GM04503 (cell line): ENCODE measurements at regions not wholly inside any gene's neighbourhood (a gene's known extent, or its start where the extent isn't known, plus 50 kb on each side); places are given as distances from the start of the nearest gene placed in this dataset.

Source experiments
- DNase-seq: peaks from one replicate; pipeline ENCODE4 v3.0.0-alpha.2; 2012; ENCODE audit warnings: low read depth

DNA sequence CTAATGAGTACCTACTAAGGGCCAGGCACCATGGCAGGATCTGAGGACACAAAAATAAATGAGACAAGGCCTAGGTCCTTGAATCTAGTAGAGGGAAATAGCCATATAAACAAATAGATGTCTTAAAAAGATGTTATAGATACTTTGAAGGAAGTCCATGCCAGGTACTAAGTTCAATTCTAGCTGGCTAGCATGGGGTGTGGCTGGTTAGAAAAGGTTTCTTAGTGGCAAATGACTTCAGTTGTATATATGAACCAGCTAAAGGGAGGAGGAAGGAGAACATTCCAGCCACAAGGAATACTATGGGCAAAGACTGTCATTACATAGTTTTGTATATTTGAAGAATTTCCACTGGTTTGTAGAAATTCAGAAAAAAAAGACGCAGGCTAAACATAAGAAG, 133.6 kb upstream of the BMP4 start:
- no peak for DNase-seq

DNA sequence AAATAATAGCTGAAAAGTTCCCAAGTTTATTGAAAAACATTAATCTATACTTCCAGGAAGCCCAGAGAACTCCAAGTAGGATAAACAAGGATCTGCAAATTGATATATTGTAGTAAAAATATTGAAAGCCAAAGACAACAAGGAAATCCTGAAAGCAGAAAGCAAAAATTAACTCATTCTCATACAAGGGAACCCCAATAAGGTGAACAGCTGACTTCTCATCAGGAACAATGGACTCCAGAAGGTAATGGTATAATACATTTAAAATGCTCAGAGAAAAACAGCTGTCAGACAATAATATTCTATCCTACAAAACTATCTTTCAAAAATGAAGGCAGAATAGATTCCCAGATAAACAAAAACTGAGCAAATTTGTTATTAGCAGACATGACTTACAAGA, 138.1 kb upstream of the BMP4 start:
- no peak for DNase-seq

DNA sequence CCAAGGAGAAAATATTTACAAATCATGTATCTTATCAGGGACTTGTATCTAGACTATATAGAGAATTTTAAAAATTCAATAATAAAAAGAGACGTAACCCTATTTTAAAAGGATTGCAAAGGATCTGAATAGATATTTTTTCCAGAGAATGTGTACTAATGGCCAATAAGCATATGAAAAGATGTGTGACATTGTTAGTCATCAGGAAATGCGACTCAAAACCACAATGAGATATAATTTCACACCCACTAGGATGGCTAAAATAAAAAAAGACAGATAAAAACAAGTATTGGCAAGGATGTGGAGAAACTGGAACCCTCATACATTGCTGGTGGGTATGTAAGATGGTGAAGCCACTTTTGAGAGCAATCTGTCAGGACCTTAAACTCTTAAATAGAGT, 141.9 kb upstream of the BMP4 start:
- no peak for DNase-seq

DNA sequence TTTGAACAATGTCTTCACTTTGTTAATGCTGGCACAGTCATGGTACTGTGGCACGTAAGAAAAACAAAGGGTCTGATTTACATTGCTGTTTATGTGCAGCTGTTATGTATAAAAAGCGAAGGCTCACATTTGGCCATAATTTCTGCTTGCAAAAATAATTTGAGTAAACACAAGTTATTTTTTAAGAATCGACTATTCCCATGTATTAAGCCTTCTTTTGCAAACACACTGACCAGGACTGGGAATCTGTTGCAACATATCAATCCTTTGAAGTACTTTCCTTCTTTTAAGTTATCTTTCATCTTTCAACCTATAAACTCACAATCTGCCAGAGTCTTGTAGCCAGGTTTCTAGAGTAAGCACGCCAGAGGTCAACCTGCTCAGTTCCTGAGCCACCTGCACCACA, 145.4 kb upstream of the BMP4 start:
- no peak for DNase-seq

DNA sequence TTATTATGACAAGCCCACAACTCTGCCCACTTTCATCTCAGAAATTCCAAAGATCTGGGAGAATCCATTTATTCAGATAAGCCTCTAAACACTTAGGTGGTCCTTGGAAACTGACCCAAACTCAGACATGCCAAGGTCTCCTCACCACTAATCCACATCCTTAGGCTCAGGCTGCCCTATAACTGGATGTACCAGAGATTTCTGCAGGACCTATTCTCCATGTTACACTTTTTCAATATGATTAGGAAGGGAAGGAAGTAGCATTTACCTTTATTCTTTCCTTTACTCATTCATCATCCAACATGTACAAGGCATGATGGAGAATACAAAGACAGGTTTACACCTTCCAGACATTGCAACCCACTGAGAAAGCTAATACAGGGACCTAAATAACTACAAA, 145.9 kb upstream of the BMP4 start:
- no peak for DNase-seq

DNA sequence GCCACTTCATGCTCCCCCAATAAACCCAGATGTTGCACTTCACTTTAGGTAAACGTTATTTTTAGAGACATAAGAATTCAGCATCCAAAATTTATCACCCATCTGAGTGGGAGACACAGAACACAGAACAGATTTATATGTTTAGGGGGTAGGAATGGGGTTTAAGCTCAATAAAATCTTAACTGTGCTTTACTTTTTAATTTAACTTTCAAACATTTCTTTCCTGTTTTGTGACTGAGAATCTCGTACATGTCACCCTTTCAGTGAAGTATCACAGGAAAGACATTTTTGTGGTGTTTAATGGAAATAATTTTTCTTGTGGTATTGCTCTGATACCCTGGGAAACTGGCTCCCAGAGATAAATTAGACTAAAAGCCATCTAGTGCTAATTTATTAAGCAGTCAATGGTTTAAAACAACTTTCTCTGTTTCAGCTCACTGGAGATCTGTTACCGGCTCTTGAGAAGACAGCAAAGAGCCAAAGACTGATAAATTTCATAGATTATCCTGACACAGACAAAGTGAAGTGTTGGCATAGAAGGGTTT, 148.0 kb upstream of the BMP4 start:
- DNase-seq, result no peak

DNA sequence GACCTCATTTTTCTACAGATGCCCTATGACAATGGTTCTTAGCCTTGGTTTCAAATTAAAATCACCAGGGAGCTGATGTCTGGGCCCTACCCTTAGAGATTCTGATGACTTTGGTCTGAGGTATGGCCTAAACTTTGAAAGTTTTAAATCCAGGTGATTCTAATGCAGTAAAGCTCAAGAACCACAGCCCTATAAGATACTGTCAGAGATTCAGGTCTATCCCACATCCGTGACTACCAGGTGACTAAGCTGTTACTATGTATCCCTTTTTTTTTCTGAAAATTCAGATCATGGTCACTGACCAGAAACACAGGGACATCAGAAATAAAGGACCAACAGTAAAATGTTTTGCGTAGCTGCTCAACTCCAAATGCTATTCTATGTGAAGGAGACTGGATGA, 148.8 kb upstream of the BMP4 start:
- no peak for DNase-seq

DNA sequence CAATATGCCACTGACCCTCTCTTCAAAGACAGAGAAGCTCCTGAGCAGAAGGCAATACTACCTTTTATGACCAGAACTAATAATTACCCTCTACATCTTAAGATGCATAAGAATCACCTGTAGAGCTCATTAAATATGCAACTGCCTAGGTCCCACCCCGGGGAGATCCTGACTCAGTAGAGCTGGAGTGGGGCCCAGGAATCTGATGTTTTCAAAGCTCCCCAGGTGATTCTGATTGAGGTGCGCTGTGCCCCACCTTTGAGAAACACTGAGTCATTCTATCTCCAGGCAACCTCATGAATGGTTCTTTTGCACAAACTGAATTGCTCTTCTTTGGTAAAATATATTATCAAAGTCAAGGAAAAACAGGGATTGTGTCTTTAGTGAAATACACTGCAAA, 149.3 kb upstream of the BMP4 start:
- DNase-seq, result no peak

DNA sequence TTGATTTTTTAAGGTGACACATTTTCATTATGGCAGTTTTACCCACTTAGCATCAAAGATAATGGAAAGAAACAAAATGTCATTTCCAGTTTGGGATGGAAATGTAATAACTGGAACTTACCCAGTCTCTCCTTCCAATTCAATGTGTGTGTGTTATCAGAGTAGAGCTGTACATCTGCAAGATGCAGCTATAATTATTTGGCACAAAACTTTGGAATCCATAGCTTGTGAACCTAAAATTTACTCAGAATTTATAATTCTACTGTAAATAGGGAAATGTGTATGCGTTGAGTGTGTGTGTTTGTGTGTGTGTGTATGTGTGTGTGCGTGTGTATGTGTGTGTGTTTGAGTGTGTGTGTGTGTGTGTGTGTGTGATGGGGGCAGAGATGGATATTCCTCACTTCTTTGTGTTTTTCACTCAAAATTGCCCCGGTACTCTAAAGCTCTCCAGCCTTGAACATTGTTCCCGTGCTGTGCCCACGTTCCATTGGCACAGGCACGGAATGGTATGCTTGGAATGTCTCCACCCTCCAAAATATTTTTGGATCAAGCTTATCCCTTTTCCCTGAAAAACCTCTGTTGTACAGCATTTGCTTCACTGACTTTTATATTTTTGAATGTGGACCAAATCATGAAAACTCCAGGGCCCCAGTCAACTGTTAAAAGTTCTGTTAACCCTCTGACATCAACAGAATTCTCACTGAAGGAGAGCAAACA, 150.2 kb upstream of the BMP4 start:
- DNase-seq, result no peak

DNA sequence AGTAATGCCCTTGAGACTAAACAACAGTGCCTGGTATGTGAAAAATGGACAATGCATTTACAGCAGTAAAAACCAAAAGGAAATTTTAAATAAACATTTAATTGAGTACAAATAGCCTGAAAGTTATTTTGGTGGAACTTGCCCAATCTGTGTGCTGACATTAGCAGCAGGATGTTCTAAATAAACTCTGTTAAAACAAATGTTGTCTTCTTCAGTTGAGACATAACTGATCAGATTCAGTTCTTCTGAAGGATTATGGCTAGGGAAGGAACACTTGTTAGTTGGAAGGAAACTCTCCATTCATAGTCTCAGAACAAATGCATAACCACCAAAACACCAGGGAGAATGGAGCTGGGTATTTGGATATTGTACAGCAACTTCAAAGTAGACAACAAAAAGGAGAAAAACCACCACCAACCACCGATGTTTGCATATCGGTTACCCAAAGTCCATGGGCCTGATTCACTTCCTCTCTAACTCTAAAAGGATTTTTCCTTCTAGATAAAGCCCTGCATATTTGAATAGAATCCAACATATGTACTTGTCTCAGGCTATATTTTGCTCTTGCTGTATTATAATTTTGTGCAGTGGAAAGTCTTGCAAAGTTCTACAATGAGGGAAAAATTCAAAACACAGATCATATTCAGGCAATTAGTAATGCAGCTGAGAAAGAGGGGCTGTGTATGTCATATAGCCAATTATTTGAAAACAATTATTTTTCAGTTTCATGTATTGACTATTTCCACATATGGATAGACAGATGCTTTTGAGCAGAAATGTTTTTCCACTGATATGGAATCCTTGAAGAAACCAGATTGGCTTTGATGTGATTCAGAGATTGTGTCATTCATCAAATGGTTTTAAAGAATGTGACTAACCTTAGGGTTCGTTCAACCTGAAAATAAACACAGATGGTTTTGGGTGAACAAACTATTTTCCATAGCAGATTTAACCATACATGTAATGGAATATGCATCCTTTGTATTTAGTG, 152.2 kb upstream of the BMP4 start:
- DNase-seq, result no peak

DNA sequence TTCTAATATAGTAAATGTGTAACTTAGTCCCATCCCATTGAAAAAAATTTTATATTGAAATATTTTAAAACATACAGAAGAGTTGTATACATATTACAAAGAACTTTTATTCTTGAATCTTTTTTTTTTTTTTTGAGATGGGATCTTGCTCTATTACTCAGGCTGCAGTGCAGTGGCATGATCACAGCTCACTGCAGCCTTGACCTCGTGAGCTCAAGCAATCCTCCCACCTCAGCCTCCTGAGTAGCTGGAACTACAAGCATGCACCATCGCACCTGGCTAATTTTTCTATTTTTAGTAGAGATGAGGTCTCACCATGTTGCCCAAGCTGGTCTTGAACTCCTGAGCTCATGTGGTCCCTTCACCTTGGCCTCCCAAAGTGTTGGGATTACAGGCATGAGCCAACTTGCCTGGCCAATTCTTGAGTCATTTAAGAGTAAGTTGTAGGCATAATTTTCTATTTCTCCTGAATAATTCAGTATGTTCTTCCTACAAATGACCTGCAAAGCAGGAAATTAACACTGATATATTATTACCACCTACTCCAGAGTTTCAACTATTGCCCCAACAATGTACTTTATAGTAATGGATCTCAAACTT, 153.0 kb upstream of the BMP4 start:
- no peak for DNase-seq

DNA sequence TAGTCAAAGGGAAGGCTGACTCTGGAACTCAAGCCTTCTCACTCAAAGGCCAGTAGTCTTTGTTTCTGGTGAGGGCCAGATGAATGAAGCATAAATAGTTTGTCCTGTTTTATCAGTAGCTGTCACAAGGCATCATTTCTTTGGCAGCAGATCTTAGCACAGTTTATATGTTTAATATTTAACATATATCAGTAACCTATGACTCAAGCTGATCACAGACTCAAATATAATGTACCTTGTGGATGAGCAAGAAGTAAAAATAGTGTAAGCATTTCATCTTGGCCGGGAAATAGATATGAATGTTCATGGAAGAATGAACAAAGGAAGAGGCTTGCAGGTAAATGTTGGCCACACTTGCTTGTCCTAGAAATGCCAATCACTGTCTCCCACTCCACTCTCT, 158.3 kb upstream of the BMP4 start:
- no peak for DNase-seq

DNA sequence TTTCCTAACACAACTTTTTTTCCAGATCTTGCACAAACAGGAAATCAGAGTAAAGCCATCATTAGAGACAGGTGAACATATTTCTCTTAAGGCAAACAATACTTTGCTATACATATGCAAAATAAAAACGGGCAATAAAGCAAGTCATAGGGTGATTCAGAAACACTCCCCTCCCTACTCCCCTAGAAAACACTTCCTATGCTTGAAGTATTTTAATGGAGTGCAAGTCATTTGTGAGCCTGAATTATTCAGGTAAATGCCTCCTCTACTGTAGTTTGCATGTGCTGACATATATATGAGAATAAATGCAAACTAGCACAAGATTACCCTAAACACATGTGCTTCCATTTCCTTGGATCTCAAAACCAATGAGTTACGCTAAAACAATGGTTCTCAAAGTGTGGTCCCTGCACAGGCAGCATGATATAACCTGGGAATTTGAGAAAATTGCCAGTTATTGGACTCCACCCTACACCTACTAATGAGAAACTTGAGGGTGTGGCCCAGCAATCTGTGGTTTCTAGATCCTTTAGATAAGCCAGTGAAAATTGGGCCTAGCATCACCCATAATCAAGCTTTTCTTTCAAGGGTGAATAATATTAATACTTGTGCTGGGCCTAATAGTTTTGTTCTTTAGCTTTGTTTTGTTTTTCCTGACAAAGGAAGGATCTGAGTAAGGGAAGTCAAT, 159.7 kb upstream of the BMP4 start:
- DNase-seq, result no peak

DNA sequence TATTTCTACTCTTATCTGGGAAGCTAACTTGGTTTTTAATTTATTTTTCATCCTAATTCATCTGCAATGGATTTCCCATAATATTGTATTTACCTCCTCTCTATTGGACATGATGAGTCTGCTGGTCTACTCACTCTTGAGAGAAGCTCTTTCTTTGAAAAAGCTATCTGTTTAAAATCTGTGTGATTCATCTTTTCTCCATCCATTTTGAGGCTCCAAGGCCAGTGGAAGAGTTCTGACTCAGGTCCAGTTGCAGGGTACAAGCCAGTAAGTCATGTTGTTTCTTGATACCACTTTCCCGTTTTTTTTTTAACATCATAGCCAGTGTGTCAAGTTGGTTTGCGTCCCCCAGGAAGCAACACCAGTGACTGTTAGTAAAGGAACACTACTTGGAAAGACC, 160.3 kb upstream of the BMP4 start:
- no peak for DNase-seq

DNA sequence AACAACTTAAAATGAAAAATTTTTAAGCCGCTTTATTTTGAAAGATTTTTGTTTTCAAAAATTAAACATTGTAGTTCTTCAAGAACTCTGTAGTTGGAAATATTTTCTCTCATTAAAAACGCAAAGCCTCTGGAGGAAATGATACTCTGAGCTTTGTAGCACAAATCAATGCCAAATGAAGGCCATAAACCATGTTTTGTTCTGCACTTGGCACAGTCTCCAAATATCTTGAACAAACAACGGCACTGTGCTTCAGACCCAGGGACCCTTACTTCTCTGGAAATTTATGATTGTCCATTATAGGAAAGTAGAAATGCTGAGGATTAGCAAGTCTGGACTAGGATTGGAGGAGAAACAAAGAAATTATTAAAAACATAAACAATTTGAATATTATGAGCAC, 160.8 kb upstream of the BMP4 start:
- no peak for DNase-seq

DNA sequence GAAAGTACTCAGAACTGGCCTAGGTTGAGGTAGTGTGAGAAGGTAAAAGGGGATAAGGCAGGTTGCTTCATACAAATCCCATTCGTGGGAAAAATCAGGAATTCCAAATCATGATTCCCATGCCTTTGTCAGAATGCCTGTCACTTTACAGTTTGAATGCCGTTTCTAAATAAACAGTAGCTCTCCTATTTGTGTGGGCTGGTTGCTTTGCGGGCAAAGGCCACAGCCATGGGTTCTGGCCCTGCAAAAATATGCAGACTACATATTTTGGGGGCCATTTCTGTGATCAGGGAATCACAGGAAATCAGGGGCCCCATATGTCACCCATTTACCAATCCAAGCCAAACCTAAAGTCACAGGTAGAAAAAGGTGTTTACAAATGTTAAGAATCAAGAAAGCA, 161.3 kb upstream of the BMP4 start:
- DNase-seq, result no peak

DNA sequence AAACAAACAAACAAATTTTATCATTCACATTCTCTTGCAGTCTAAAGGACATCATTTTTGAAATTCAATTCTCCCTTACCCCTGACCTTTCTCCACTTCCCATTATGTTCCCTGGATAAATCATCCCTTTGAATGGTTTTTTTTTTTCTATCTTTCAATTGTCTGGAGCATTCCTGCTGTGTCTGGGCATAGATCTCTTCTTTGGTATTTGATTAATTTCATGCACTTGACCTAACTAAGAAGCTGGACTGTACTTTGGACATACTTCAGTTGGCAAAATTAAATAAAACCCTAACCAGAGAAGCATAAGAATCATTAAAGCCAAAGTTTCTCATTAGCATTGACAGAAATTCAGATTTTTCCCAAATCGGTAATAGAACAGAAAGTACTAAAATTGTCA, 163.6 kb upstream of the BMP4 start:
- DNase-seq, result no peak

DNA sequence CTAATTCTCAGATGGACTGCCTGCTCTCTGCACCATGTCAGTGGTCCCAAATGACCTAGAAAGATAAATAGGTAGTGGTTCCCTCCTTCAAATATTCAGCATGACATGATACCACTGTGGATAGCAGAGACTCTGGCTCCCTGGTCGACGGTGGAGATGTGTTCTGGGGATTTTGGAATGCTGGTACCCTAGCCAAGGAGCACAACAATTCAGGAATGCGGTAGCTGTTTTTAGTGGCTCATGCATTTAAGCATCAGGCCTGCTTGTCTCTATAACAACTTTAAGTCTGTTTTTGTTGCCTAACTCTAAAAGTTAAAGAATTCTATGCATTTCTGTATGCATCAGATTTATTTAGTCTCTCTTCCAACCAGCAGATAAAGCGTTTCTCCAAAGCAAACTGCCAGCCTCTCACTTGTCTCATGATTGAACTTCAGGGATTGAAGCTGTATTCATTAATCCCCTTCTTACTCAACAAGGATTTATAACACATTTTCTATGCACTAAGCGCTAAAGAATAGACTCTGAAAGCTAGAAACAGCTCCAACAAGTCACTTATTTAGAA, 164.9 kb upstream of the BMP4 start:
- no peak for DNase-seq

DNA sequence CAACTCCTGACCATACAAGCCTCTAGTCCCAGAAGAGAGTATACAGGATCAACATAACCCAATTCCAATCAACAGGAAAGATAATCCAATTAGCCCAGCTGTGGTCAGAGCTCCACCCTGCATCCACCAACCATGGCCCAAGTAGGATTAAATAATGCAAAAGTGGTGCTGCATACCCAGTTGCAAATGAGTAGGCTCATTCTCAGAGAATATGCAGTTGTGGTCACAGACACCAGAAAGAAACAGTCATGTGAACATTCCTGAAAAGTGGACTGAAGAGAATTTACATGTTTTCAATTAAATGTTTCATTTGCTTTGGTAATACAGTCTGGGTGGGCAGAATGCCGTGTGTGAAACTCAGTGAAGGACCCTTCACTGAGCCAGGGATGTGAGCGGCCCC, 167.2 kb upstream of the BMP4 start:
- no peak for DNase-seq

DNA sequence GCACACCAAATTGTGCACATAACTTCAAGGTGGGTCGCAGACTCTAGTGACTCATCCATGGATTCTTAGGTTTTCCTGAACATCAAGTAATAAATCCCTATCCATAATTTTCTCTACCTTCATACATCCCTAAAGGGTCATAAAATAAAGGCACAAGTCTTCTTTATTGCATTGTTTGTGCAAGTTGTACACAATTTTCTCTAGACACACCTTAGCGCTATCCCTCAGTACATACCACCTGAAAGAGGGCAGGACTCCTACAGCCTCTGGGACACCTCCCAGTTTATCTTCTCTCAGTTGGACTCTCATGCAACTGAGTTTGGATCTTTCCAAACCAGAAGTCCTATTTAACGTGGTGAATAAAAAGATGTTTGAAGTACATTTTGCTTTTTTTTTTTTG, 168.5 kb upstream of the BMP4 start:
- DNase-seq, result no peak

DNA sequence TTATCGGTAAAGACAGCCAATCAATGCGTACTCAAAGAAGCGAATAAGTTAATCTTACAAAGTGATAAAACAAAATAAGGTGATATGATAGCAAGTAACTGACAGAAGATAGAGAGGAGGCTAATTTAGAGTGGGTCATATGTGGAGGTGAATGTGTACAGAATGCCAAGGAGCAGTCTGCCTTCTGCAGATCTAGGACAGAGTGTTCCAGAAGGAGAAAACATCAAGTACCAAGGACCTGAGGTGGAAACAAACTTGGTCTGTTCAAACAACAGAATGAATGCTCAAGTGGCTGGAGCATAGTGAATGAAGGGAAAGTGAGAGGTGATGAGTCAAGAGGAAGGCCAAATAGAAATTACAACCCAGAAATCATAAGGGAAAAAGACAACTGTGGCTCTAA, 170.3 kb upstream of the BMP4 start:
- DNase-seq, result no peak

DNA sequence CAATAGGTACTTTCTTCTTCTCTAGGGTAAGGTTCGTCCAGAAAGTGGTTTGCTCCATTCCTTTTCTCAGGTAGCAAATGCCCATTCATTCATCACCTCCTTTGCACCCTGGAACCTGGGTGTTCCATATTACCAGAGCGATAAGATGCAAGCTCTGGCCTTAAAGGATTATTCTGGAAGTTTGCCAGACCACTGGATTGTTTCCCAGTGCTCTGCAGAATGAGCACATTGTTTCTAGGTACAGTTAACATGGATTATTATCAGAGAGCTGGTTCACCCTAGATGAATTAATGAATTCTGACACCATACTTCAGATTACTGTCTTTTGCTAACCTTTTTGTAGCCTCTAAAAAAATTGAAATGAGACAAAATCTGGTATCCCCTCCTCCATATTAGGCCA, 170.9 kb upstream of the BMP4 start:
- no peak for DNase-seq
